Effector memory CD8-positive, alpha-beta T cell (primary cell): ENCODE measurements at regions not wholly inside any gene's neighbourhood (a gene's known extent, or its start where the extent isn't known, plus 50 kb on each side); places are given as distances from the start of the nearest gene placed in this dataset.
"Not testable (repeated sequence)": the region's sequence is repeated elsewhere in the genome, so short reads cannot be mapped to it uniquely, and the experiment has no call there.

Source experiments
- ATAC-seq: fragments of 150-1000 bp; cut with Tn5 transposase; replicated peaks from 2 replicates; pipeline ENCODE4 v1.10.0; 2021; ENCODE audit warnings: mild to moderate bottlenecking, moderate library complexity
- DNase-seq, 3 experiments: peaks; one replicate each; pipeline ENCODE4 v3.0.0; 2021
- H3K27ac Mint-ChIP-seq, 2 donors: one replicate each; pipeline ENCODE4 v1.8.0; 2022; ENCODE audit warnings: mild to moderate bottlenecking in 2 of 2, mixed read lengths in 2 of 2, moderate library complexity in 2 of 2
- H3K27me3 Mint-ChIP-seq, 2 donors: one replicate each; pipeline ENCODE4 v1.8.0; 2022; ENCODE audit warnings: mixed read lengths in 2 of 2
- H3K36me3 Mint-ChIP-seq: one replicate; pipeline ENCODE4 v1.8.0; 2022; ENCODE audit warnings: mild to moderate bottlenecking, moderate library complexity, mixed read lengths; ENCODE audit not compliant: insufficient read depth
- H3K4me1 Mint-ChIP-seq, 2 donors: one replicate each; pipeline ENCODE4 v1.8.0; 2022; ENCODE audit warnings: low read depth in 2 of 2, mixed read lengths in 2 of 2
- H3K4me3 Mint-ChIP-seq, 2 donors: one replicate each; pipeline ENCODE4 v1.8.0; 2022; ENCODE audit warnings: mild to moderate bottlenecking in 2 of 2, mixed read lengths in 2 of 2, moderate library complexity in 2 of 2
- H3K9me3 Mint-ChIP-seq, 2 donors: one replicate each; pipeline ENCODE4 v1.8.0; 2022; ENCODE audit warnings: mixed read lengths in 2 of 2

DNA sequence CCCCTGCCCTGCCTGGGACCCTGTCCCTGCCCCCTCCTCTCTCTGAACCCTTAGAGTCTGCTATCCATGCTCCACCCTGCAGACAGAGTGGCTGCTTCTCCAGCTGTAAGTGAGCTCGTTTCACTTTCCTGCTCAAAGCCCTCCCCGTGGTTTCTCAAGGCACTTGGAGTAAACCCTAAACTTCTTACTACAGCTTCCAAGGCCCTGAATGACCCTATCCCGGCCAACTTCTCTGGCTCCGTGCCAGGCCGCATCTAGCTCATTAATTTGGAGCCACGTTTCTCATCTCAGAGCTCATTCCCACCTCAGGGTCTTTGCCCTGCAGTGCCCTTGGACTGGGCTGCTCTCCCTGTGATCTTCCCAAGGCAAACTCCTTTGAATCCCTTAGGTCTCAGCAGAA lies 235.1 kb upstream of the RUNX1 start:
- Mint-ChIP-seq H3K27me3 (peaks cover 12 to 17% of the 10 kb centered on the region in 2 donors), H3K4me3 (no peak overlapping the region), H3K4me1 (no peaks in the 10 kb centered on the region), H3K9me3 (peaks cover 2 to 15% of the 10 kb centered on the region in 2 donors), H3K27ac (no peak overlapping the region), H3K36me3 (no peaks in the 10 kb centered on the region)
- no peak for ATAC-seq
- no peak for DNase-seq

DNA sequence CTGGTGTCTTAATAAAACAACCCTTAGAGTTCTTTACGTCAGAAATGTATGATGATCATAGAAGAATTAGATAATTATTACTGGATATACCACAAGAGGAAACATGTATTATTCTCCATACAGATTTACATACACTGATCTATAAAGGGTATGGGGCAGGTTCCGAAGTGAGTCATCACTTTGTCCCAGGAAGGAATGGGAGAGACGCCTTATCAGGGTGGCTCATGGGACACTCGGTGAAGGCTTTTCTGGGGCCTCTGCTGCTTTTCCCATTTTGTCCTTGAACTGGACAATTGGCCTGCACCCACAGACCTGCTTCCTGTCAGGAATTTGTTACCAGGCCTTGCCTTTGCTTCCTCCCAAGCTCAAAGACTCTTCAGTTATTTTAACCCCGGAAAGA lies 233.8 kb upstream of the RUNX1 start:
- Mint-ChIP-seq H3K27ac (no peak overlapping the region), H3K4me3 (no peak overlapping the region), H3K9me3 (peaks cover 0 to 7% of the 10 kb centered on the region in 2 donors), H3K27me3 (peaks cover 5 to 17% of the 10 kb centered on the region in 2 donors), H3K36me3 (no peaks in the 10 kb centered on the region), H3K4me1 (no peaks in the 10 kb centered on the region)
- no peak for ATAC-seq
- DNase-seq, result no peak

DNA sequence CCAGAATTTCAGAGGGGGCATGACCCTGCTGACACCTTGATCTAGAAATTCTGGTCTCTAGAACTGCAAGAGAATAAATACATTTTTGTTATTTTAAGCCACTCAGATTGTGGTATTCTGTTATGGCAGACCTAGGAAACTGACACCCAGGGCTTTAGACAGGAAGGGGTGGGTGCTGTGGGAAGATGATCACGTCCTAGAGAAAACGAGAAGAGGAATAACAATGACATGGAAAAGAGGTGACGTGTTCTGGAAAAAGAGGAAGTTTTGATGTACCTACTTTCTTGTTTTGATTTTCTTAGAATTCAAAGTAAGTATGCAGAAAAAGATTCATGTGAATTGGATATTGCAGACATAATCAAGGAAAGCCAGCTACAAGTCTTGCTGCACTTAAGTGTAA lies 232.9 kb upstream of the RUNX1 start:
- ATAC-seq (no peak), DNase-seq (no peak)
- Mint-ChIP-seq H3K4me3 (no peak overlapping the region), H3K9me3 (no peaks in the 10 kb centered on the region), H3K36me3 (no peaks in the 10 kb centered on the region), H3K27ac (peak overlapping the region in 1 of 2 donors; percentile 9), H3K27me3 (peaks cover 5 to 8% of the 10 kb centered on the region in 2 donors), H3K4me1 (no peaks in the 10 kb centered on the region)

DNA sequence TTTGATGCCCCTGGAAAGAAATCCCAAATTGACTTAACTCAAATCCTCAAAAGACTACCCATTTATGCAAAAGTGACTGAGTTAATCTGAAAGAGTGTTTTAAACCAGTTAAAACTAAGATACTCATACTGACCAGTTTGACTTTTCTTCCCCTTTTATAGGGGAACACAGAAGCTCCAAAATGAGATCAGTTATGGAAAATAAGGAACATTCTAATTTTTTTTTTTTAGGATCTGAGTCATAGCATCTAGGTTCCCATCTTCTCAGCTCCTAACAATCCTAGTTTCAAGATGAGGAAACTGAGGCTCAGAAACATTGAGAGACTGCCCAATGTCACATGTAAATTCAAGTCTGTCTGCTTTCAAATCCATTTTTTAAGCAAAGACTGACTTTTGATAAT lies 231.1 kb upstream of the RUNX1 start:
- Mint-ChIP-seq H3K27me3 (no peaks in the 10 kb centered on the region), H3K27ac (no peak overlapping the region), H3K9me3 (no peaks in the 10 kb centered on the region), H3K36me3 (no peaks in the 10 kb centered on the region), H3K4me1 (no peaks in the 10 kb centered on the region), H3K4me3 (no peak overlapping the region)
- ATAC-seq (no peak), DNase-seq (no peak)

DNA sequence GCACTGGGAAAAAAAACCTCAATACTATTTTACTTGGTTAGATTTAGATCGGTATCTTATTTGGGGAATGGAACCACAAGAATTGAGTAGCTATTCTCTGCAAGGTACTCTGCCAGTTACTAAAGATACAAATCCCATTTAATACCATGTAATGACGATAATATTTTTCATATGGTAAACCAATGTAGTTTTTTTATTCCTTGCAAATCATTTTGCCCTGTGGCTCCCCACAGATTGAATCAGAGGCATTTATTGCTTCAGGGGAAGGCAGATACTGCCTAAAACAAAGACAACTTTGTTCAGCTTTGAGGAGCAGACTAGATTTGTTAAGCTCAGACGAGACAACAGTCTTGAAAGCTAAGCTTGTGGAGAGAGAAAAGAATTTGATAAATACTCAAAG lies 226.7 kb upstream of the RUNX1 start:
- Mint-ChIP-seq H3K36me3 (no peaks in the 10 kb centered on the region), H3K4me1 (peaks cover 0 to 1% of the 10 kb centered on the region in 2 donors)
- no peak for DNase-seq

DNA sequence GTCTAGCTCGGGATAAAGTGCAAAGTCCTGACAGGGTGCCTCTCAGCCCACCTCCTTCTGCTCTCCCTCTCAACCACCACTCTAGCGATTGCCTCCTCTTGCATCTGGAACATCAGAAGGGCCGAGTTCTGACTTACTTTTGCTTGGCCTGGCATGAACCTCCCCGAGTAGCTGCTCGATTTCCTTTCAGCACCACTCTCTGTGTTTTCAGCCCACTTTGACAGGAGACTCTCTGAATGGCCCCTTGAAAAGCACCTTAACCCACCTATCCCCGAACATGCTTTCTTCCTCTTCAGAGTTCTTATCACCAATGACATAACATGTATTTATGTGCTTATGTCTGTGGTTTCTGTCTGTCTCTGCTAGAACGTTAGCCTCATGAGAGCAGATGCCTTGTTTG lies 225.8 kb upstream of the RUNX1 start:
- ATAC-seq (no peak), DNase-seq (no peak)
- peaks cover 0 to 5% of the 10 kb centered on the region in 2 donors for H3K9me3 Mint-ChIP-seq
- H3K27ac Mint-ChIP-seq, result no peak overlapping the region
- H3K4me1 Mint-ChIP-seq, result peaks cover 0 to 1% of the 10 kb centered on the region in 2 donors
- H3K4me3 Mint-ChIP-seq, result no peak overlapping the region
- H3K27me3 Mint-ChIP-seq, result no peaks in the 10 kb centered on the region
- no peaks in the 10 kb centered on the region for H3K36me3 Mint-ChIP-seq

More for the DNA sequence above, 226.7 kb upstream of the RUNX1 start:
- H3K27ac Mint-ChIP-seq, result no peak overlapping the region
- no peak overlapping the region for H3K4me3 Mint-ChIP-seq
- peaks cover 0 to 5% of the 10 kb centered on the region in 2 donors for H3K9me3 Mint-ChIP-seq
- no peaks in the 10 kb centered on the region for H3K27me3 Mint-ChIP-seq
- ATAC-seq, result no peak

DNA sequence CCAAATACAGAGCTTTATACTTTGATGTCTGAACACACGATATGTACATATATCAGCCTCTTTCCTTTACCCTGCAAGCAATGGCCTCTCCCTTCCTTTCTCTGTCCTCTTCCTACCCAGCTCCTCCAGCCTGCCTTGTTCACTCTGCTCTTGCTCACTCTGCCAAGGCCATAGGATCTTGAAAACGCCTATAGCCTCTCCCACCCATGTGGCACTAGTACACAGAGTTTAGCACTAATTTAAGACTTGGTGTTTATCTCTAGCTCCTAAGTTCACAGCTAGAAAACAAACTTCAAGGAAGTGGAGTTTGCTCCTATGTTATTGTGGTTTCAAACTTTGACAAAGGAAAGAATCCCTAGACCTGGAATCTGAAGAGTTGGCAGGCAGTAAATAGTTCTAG lies 225.0 kb upstream of the RUNX1 start:
- Mint-ChIP-seq H3K9me3 (peaks cover 0 to 5% of the 10 kb centered on the region in 2 donors), H3K27me3 (peaks cover 0 to 7% of the 10 kb centered on the region in 2 donors), H3K4me3 (no peak overlapping the region), H3K27ac (no peak overlapping the region), H3K36me3 (no peaks in the 10 kb centered on the region), H3K4me1 (peaks cover 0 to 1% of the 10 kb centered on the region in 2 donors)
- ATAC-seq (no peak), DNase-seq (no peak)

DNA sequence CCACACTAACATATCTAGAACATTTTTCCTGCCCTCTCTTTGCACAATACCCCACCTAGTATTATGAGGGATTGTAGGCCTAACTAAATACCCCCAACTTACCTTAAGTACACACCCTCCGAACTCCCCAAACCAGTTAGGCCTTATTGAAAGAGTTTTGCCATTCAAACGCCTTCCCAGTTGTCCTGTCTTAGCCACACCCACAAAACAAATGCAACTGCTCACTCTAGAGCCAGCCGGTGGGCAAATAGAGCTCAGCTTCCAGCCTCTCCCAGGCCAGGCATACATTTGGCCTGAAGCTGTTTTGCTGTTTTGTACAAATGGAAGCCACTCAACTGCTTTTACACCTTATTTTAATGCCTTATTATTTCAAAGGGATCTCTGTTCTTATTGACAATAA lies 224.2 kb upstream of the RUNX1 start:
- peaks cover 0 to 1% of the 10 kb centered on the region in 2 donors for H3K4me1 Mint-ChIP-seq
- H3K36me3 Mint-ChIP-seq, result no peaks in the 10 kb centered on the region
- DNase-seq, result no peak
- no peak overlapping the region for H3K27ac Mint-ChIP-seq
- no peak for ATAC-seq
- no peak overlapping the region for H3K4me3 Mint-ChIP-seq
- peaks cover 0 to 7% of the 10 kb centered on the region in 2 donors for H3K27me3 Mint-ChIP-seq
- H3K9me3 Mint-ChIP-seq, result peaks cover 0 to 5% of the 10 kb centered on the region in 2 donors

DNA sequence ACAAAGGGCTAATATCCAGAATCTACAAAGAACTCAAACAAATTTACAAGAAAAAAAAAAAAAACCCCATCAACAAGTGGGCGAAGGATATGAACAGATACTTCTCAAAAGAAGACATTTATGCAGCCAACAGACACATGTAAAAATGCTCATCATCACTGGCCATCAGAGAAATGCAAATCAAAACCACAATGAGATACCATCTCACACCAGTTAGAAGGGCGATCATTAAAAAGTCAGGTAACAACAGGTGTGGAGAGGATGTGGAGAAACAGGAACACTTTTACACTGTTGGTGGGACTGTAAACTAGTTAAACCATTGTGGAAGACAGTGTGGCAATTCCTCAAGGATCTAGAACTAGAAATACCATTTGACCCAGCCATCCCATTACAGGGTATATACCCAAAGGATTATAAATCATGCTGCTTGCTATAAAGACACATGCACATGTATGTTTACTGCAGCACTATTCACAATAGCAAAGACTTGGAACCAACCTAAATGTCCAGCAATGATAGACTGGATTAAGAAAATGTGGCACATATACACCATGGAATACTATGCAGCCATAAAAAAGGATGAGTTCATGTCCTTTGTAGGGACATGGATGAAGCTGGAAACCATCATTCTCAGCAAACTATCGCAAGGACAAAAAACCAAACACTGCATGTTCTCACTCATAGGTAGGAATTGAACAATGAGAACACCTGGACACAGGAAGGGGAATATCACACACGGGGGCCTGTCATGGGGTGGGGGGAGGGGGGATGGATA lies 222.4 kb upstream of the RUNX1 start:
- not testable (repeated sequence) for DNase-seq, H3K27me3 Mint-ChIP-seq, H3K27ac Mint-ChIP-seq, H3K36me3 Mint-ChIP-seq, H3K9me3 Mint-ChIP-seq, H3K4me1 Mint-ChIP-seq, ATAC-seq, H3K4me3 Mint-ChIP-seq

DNA sequence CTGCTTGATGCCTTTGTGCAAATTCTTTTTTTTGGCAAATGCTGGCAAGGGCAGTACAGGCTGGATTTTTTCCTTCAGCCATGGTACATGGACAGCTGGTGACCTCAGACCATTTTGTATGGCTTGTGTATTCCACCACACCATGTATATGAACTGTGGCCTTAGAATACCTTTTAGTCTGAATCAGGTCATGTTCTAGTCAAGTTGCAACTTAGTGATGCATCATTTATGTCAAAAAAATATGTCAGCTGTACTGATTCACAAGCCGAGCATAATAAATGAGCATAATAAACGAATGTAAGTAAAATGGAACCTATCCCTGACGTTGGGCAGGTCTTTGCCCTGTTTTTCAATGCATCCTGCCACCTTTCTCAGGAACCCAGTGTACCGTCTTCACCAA lies 219.7 kb upstream of the RUNX1 start:
- ATAC-seq, result no peak
- no peak for DNase-seq
- Mint-ChIP-seq H3K27me3 (peaks cover 0 to 14% of the 10 kb centered on the region in 2 donors), H3K4me1 (peaks cover 0 to 1% of the 10 kb centered on the region in 2 donors), H3K4me3 (no peak overlapping the region), H3K27ac (no peak overlapping the region), H3K36me3 (no peaks in the 10 kb centered on the region), H3K9me3 (peaks cover 0 to 5% of the 10 kb centered on the region in 2 donors)

DNA sequence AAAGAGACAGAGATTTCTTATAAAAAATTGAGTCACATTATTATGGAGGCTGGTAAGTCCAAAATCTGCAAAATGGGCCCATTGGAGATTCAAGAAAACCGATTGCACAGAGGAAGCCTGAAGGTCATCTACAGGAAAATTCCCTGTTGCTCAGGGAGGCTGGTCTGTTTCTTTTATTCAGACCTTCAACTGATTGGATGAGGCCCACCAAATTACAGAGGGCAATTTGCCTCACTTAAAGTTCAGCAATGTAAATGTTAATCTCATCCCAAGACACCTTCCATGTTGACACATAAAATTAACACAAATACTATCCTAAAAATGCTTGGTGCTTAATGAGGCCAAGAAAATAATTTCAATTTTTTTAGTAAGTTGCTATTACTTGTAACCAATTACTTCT lies 219.2 kb upstream of the RUNX1 start:
- ATAC-seq, result no peak
- Mint-ChIP-seq H3K36me3 (no peaks in the 10 kb centered on the region), H3K4me3 (no peak overlapping the region), H3K9me3 (peaks cover 0 to 5% of the 10 kb centered on the region in 2 donors), H3K27me3 (peaks cover 0 to 14% of the 10 kb centered on the region in 2 donors), H3K4me1 (peaks cover 0 to 1% of the 10 kb centered on the region in 2 donors), H3K27ac (no peak overlapping the region)
- no peak for DNase-seq

DNA sequence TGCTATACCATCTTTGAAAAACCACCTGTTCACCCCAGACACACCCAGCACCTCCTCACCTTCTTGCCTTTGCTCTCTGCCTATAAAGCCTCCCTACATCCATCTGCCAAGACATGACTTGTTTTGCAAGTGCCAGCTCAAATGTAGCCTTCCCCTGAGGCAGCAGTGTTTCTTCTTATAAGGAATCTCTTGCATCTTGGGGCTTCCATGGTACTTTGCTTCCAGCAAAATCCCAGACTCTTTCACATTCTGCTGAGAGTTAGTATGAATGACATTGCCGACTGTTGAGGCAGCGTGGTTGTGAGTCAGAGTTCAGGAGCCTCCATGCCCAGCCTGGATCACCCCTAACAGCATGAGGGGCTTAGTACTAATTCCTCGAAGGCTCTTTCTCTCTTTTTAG lies 217.4 kb upstream of the RUNX1 start:
- Mint-ChIP-seq H3K27me3 (peaks cover 0 to 14% of the 10 kb centered on the region in 2 donors), H3K9me3 (no peaks in the 10 kb centered on the region), H3K36me3 (no peaks in the 10 kb centered on the region), H3K4me1 (no peaks in the 10 kb centered on the region), H3K27ac (no peak overlapping the region), H3K4me3 (no peak overlapping the region)
- ATAC-seq (no peak), DNase-seq (no peak)

DNA sequence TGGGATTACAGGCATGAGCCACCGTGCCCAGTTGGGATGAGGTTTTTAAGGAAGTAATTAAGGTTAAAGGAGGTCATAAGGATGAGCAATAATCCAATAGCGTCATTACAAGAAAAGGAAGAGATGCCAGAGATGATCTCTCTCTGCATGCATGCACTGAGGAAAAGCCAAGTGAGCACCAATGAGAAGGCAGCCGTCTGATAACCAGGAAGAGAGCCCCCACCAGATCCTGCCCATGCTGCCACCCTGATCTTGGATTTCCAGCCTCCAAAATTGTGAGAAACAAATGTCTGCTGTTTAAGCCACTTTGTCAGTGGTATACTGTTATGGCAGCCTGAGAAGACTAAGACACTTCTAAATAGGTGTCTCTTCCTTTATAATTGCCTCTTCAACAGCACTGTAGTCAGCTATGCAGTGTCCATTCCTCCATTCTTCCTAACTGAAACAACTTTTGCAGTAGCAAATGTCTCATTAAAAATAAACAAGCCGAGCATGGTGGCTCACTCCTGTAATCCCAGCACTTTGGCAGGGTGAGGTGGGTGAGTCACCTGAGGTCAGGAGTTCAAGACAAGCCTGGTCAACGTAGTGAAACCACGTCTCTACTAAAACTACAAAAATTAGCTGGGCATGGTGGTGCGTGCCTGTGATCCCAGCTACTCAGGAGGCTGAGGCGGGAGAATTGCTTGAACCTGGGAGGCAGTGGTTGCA lies 216.2 kb upstream of the RUNX1 start:
- Mint-ChIP-seq H3K27me3 (peaks cover 0 to 14% of the 10 kb centered on the region in 2 donors), H3K4me3 (no peak overlapping the region), H3K4me1 (no peaks in the 10 kb centered on the region), H3K27ac (no peak overlapping the region), H3K9me3 (no peaks in the 10 kb centered on the region), H3K36me3 (no peaks in the 10 kb centered on the region)
- DNase-seq (no peak), ATAC-seq (no peak)

DNA sequence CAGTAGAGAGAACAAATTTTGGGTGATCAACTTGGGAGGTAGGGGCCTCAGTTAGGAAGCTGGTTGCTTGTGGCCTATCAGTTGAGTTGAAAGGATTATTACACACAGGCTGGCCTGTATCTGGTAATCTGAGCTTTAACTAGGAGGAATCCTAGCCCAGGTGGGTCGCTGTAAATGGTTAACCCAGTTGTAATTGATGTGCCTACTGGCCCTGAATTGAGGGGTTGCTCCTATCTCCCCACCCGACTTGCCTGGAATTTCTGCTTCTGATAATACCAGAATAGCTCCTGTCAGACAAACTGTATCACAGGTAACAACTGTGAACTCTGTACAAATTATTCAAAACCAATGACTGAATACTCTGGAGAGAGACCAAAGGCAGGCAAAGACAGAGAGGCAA lies 210.4 kb upstream of the RUNX1 start:
- ATAC-seq (no peak), DNase-seq (no peak)
- H3K36me3 Mint-ChIP-seq, result no peaks in the 10 kb centered on the region
- no peak overlapping the region for H3K27ac Mint-ChIP-seq
- H3K27me3 Mint-ChIP-seq, result peaks cover 0 to 11% of the 10 kb centered on the region in 2 donors
- H3K4me3 Mint-ChIP-seq, result no peak overlapping the region
- H3K9me3 Mint-ChIP-seq, result no peaks in the 10 kb centered on the region
- peaks cover 3 to 4% of the 10 kb centered on the region in 2 donors for H3K4me1 Mint-ChIP-seq
